ENCODE measurements at regions not wholly inside any gene's neighbourhood (a gene's known extent, or its start where the extent isn't known, plus 50 kb on each side); places are given as distances from the start of the nearest gene placed in this dataset.

- TF ChIP-seq, protein P1, sequence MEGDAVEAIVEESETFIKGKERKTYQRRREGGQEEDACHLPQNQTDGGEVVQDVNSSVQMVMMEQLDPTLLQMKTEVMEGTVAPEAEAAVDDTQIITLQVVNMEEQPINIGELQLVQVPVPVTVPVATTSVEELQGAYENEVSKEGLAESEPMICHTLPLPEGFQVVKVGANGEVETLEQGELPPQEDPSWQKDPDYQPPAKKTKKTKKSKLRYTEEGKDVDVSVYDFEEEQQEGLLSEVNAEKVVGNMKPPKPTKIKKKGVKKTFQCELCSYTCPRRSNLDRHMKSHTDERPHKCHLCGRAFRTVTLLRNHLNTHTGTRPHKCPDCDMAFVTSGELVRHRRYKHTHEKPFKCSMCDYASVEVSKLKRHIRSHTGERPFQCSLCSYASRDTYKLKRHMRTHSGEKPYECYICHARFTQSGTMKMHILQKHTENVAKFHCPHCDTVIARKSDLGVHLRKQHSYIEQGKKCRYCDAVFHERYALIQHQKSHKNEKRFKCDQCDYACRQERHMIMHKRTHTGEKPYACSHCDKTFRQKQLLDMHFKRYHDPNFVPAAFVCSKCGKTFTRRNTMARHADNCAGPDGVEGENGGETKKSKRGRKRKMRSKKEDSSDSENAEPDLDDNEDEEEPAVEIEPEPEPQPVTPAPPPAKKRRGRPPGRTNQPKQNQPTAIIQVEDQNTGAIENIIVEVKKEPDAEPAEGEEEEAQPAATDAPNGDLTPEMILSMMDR (IDR thresholded peaks at IDR 0.05), result no peak
- no peak for TF ChIP-seq EP300 (IDR thresholded peaks at IDR 0.05)
Measured at GRCh38 chr9:129481424-129481809, 139.5 kb downstream of the C9orf50 start.
